CD8-positive, alpha-beta memory T cell (primary cell): ENCODE measurements at regions not wholly inside any gene's neighbourhood (a gene's known extent, or its start where the extent isn't known, plus 50 kb on each side); places are given as distances from the start of the nearest gene placed in this dataset.
"Not testable (repeated sequence)": the region's sequence is repeated elsewhere in the genome, so short reads cannot be mapped to it uniquely, and the experiment has no call there.

Source experiments
- CTCF ChIA-PET: fragments of 350-600 bp; sonication (Branson Sonifier 250); formaldehyde crosslinking; loops from one replicate; lab custom pipeline; 2021; ENCODE audit warnings: antibody characterized with exemption; lab: Charles Lee
- POLR2A ChIA-PET: fragments of 350-600 bp; sonication (Branson Sonifier 250); formaldehyde crosslinking; loops from one replicate; lab custom pipeline; 2021; ENCODE audit warnings: antibody characterized with exemption; lab: Charles Lee
- DNase-seq, 5 donors: peaks; one replicate each; pipeline versions ENCODE4 v3.0.0 to v3.0.0-alpha.2; 2020 to 2022; ENCODE audit warnings: mixed read lengths in 1 of 5
- H3K27ac ChIP-seq: one replicate; pipeline ENCODE4 v1.7.0; 2013; ENCODE audit warnings: low read depth, mild to moderate bottlenecking, low read length, moderate library complexity
- H3K27me3 ChIP-seq: 2 replicates; pipeline ENCODE4 v1.7.0; 2013; ENCODE audit warnings: low read length, mild to moderate bottlenecking; ENCODE audit not compliant: insufficient read depth, poor library complexity, severe bottlenecking
- H3K36me3 ChIP-seq: 2 replicates; pipeline ENCODE4 v1.7.0; 2013; ENCODE audit warnings: mild to moderate bottlenecking, low read length, moderate library complexity; ENCODE audit not compliant: insufficient read depth
- H3K4me1 ChIP-seq: 2 replicates; pipeline ENCODE4 v1.7.0; 2013; ENCODE audit warnings: mild to moderate bottlenecking, low read length, moderate library complexity; ENCODE audit not compliant: insufficient read depth
- H3K4me3 ChIP-seq: 2 replicates; pipeline ENCODE4 v1.7.0; 2013; ENCODE audit warnings: mild to moderate bottlenecking, low read length
- H3K9me3 ChIP-seq: 2 replicates; pipeline ENCODE4 v1.7.0; 2013; ENCODE audit warnings: mild to moderate bottlenecking, low read length
- H3K27ac Mint-ChIP-seq, 8 donors: one replicate each; pipeline ENCODE4 v1.8.0; 2020 to 2021; ENCODE audit warnings: mixed read lengths in 8 of 8, mild to moderate bottlenecking in 6 of 8, inconsistent platforms in 3 of 8, moderate library complexity in 3 of 8
- H3K27me3 Mint-ChIP-seq, 2 donors: one replicate each; pipeline ENCODE4 v1.8.0; 2020 to 2021; ENCODE audit warnings: mixed read lengths in 2 of 2, mild to moderate bottlenecking in 1 of 2, moderate library complexity in 1 of 2
- H3K36me3 Mint-ChIP-seq, 3 donors: one replicate each; pipeline ENCODE4 v1.8.0; 2020 to 2021; ENCODE audit warnings: mixed read lengths in 3 of 3, inconsistent platforms in 1 of 3, mild to moderate bottlenecking in 1 of 3
- H3K4me1 Mint-ChIP-seq, 3 donors: one replicate each; pipeline ENCODE4 v1.8.0; 2020 to 2021; ENCODE audit warnings: mixed read lengths in 3 of 3, inconsistent platforms in 1 of 3, mild to moderate bottlenecking in 1 of 3
- H3K4me3 Mint-ChIP-seq, 7 donors: one replicate each; pipeline ENCODE4 v1.8.0; 2020 to 2021; ENCODE audit warnings: mixed read lengths in 7 of 7, mild to moderate bottlenecking in 6 of 7, moderate library complexity in 4 of 7, inconsistent platforms in 2 of 7
- H3K9me3 Mint-ChIP-seq, 5 donors: one replicate each; pipeline ENCODE4 v1.8.0; 2020 to 2022; ENCODE audit warnings: mixed read lengths in 5 of 5, mild to moderate bottlenecking in 3 of 5, moderate library complexity in 2 of 5, inconsistent platforms in 1 of 5

DNA sequence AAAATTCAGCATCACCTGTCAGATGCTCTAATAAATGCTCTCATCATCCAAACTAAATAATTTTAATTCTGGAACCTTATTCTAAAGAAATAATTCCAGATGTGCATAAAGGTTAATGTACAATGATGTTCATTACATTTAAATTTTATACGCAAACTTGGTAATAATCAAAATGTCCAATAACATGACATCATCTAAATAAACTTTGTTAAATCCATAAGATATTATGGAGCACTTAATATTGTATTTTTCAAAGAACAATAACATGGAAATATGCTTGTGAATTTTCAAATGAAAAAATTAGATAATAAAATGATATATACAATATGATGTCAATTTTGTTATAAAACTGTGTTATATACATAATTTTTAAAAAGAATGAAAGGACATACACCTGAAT is 92.1 kb upstream of the ZCCHC13 start:
- DNase-seq: no peak
- peaks cover 0 to 54% (median 12%) of the 10 kb centered on the region in 3 donors for H3K36me3 Mint-ChIP-seq
- no peaks in the 10 kb centered on the region for H3K27me3 ChIP-seq
- peaks cover 0 to 2% of the 10 kb centered on the region in 2 donors for H3K27me3 Mint-ChIP-seq
- no peak overlapping the region for H3K4me3 Mint-ChIP-seq
- no peaks in the 10 kb centered on the region for H3K4me1 ChIP-seq
- H3K4me3 ChIP-seq: no peak overlapping the region
- H3K36me3 ChIP-seq: no peaks in the 10 kb centered on the region
- no peaks in the 10 kb centered on the region for H3K9me3 Mint-ChIP-seq
- CTCF ChIA-PET: no interaction called here
- no peaks in the 10 kb centered on the region for H3K9me3 ChIP-seq
- H3K4me1 Mint-ChIP-seq: peaks cover 0 to 4% (median under 1%) of the 10 kb centered on the region in 3 donors
- no peak overlapping the region for H3K27ac Mint-ChIP-seq
- no peak overlapping the region for H3K27ac ChIP-seq
- POLR2A ChIA-PET: no interaction called here

GRCh38 chrX:74207539-74207938 is 96.4 kb upstream of the ZCCHC13 start:
- H3K36me3 Mint-ChIP-seq: peaks cover 5 to 46% (median 7%) of the 10 kb centered on the region in 3 donors
- Histone ChIP-seq H3K4me3 (no peak overlapping the region), H3K36me3 (no peaks in the 10 kb centered on the region), H3K4me1 (no peaks in the 10 kb centered on the region), H3K9me3 (no peaks in the 10 kb centered on the region), H3K27ac (no peak overlapping the region), H3K27me3 (no peaks in the 10 kb centered on the region)
- H3K4me3 Mint-ChIP-seq: no peak overlapping the region
- POLR2A ChIA-PET: no interaction called here
- CTCF ChIA-PET: no interaction called here
- peaks cover 0 to 2% of the 10 kb centered on the region in 2 donors for H3K27me3 Mint-ChIP-seq
- DNase-seq: no peak
- H3K27ac Mint-ChIP-seq: no peak overlapping the region
- no peaks in the 10 kb centered on the region for H3K4me1 Mint-ChIP-seq
- no peaks in the 10 kb centered on the region for H3K9me3 Mint-ChIP-seq

- Histone ChIP-seq H3K27ac (no peak overlapping the region), H3K4me3 (no peak overlapping the region), H3K4me1 (no peaks in the 10 kb centered on the region), H3K9me3 (no peaks in the 10 kb centered on the region), H3K27me3 (no peaks in the 10 kb centered on the region), H3K36me3 (no peaks in the 10 kb centered on the region)
- Mint-ChIP-seq H3K4me1 (no peaks in the 10 kb centered on the region), H3K9me3 (peaks cover 3 to 17% (median 12%) of the 10 kb centered on the region in 5 donors), H3K4me3 (no peak overlapping the region), H3K27ac (no peak overlapping the region), H3K27me3 (peaks cover 0 to 6% of the 10 kb centered on the region in 2 donors), H3K36me3 (peaks cover 0 to 3% (median 1%) of the 10 kb centered on the region in 3 donors)
- no peak for DNase-seq
- ChIA-PET POLR2A (no interaction called here), CTCF (no interaction called here)
Measured at GRCh38 chrX:74195605-74196004, 108.4 kb upstream of the ZCCHC13 start.

DNA sequence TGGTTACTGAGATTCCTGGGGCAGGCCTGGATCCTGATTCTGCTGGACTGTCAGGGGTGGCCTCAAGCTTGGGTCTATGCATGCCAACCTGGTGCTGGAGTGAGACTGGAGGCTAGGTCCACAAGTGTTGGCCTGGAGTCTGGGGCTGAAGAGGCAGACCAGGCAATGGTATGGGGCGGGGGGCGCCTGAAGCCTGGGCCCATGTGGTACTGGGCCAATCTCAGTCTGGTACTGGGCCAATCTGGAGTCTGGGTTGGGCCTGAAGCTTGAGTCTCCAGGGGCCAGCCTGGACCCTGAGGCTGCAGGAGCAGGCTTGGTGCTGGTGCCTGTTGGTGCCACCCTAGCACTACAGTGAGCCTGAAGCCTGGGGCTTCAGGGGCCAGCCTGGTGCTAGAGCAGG is 108.9 kb upstream of the ZCCHC13 start:
- no peak overlapping the region for H3K4me3 Mint-ChIP-seq
- Histone ChIP-seq H3K36me3 (no peaks in the 10 kb centered on the region), H3K9me3 (no peaks in the 10 kb centered on the region), H3K4me3 (no peak overlapping the region), H3K27ac (no peak overlapping the region), H3K4me1 (no peaks in the 10 kb centered on the region), H3K27me3 (no peaks in the 10 kb centered on the region)
- no peaks in the 10 kb centered on the region for H3K4me1 Mint-ChIP-seq
- peaks cover 0 to 3% (median 1%) of the 10 kb centered on the region in 3 donors for H3K36me3 Mint-ChIP-seq
- H3K27me3 Mint-ChIP-seq: peaks cover 0 to 6% of the 10 kb centered on the region in 2 donors
- peaks cover 3 to 17% (median 12%) of the 10 kb centered on the region in 5 donors for H3K9me3 Mint-ChIP-seq
- ChIA-PET CTCF (no interaction called here), POLR2A (no interaction called here)
- no peak overlapping the region for H3K27ac Mint-ChIP-seq
- DNase-seq: no peak

DNA sequence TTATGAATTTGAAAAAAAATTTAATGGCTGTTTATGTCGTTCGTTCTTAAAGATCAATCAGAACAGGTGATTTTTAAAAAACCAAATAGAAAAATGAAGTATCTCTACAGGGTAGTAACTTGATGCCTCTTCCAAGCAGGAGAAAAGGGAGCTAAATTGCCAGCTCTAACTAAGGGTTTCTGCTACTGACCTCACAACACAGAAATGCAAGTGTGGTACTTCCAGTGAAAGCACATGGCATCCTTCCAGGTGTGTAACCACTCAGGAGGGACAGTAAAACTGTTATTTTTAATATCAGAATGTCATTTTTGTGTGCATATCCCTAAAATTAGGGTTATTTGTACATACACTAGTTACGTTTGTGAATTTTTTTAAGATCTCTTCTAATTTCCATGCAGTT is 116.8 kb upstream of the ZCCHC13 start:
- H3K36me3 ChIP-seq: no peaks in the 10 kb centered on the region
- H3K36me3 Mint-ChIP-seq: no peaks in the 10 kb centered on the region
- no peak overlapping the region for H3K27ac Mint-ChIP-seq
- no peaks in the 10 kb centered on the region for H3K27me3 ChIP-seq
- no peak overlapping the region for H3K4me3 ChIP-seq
- CTCF ChIA-PET: no interaction called here
- H3K9me3 Mint-ChIP-seq: peaks cover 0 to 5% (median 4%) of the 10 kb centered on the region in 5 donors
- no peak for DNase-seq
- no peaks in the 10 kb centered on the region for H3K4me1 Mint-ChIP-seq
- H3K4me3 Mint-ChIP-seq: no peak overlapping the region
- no peak overlapping the region for H3K27ac ChIP-seq
- POLR2A ChIA-PET: no interaction called here
- no peaks in the 10 kb centered on the region for H3K9me3 ChIP-seq
- H3K27me3 Mint-ChIP-seq: peaks cover 0 to 3% of the 10 kb centered on the region in 2 donors
- H3K4me1 ChIP-seq: no peaks in the 10 kb centered on the region

GRCh38 chrX:74183047-74183446 is 120.9 kb upstream of the ZCCHC13 start:
- H3K9me3 ChIP-seq, H3K4me3 Mint-ChIP-seq, CTCF ChIA-PET, H3K27me3 ChIP-seq, H3K36me3 ChIP-seq, H3K4me3 ChIP-seq, H3K27me3 Mint-ChIP-seq, H3K36me3 Mint-ChIP-seq, H3K4me1 ChIP-seq, POLR2A ChIA-PET, H3K9me3 Mint-ChIP-seq, H3K27ac ChIP-seq, DNase-seq, H3K4me1 Mint-ChIP-seq, H3K27ac Mint-ChIP-seq: not testable (repeated sequence)

DNA sequence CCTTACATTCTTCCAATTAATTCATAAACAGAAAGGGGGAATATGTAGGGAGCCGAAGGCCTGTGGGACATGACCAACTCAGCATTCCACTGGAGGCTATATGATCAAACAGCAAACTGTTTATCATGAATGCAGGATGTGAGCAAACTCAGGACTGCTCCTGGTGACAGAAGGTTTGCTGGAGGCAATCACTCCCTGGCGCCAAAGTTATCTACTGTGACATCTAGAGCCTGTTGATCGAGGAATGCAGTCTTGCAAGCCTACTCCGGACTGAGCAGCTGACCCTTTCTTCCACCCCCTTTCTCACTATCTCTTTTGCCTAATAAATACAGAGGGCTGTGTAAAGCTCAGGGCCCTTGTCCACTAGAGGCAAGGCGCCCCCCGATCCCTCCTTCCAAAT is 122.0 kb upstream of the ZCCHC13 start:
- POLR2A ChIA-PET, H3K27ac ChIP-seq, H3K4me1 Mint-ChIP-seq, H3K36me3 ChIP-seq, H3K9me3 ChIP-seq, H3K36me3 Mint-ChIP-seq, H3K27me3 ChIP-seq, H3K4me3 Mint-ChIP-seq, CTCF ChIA-PET, H3K4me3 ChIP-seq, H3K9me3 Mint-ChIP-seq, H3K27me3 Mint-ChIP-seq, H3K4me1 ChIP-seq, DNase-seq: not testable (repeated sequence)
- H3K27ac Mint-ChIP-seq: peak overlapping the region in 1 of 8 donors; percentile 17

DNA sequence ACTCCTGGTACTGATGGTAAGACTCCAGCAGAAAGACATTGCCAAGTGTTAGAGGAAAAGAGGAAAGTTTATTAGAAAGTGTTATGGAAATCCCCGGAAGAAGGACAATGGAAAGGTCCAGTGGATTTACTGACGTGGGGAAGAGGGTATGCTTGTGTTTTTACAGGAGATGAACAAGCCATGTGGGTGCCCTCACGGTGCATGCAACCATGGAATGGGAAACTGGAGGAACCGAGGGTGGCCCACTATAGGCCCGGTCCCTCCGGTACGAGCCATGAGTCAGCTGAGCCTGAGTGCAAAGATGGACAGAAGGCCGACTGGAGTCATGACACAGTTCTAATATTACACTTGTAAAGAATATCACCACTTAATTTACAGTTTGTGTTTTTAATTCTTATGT is 123.3 kb upstream of the ZCCHC13 start:
- H3K4me3 Mint-ChIP-seq: no peak overlapping the region
- no peaks in the 10 kb centered on the region for H3K4me1 Mint-ChIP-seq
- Histone ChIP-seq H3K36me3 (no peaks in the 10 kb centered on the region), H3K9me3 (no peaks in the 10 kb centered on the region), H3K27ac (no peak overlapping the region), H3K27me3 (no peaks in the 10 kb centered on the region), H3K4me3 (no peak overlapping the region), H3K4me1 (no peaks in the 10 kb centered on the region)
- H3K27me3 Mint-ChIP-seq: no peaks in the 10 kb centered on the region
- POLR2A ChIA-PET: no interaction called here
- no peak for DNase-seq
- no peaks in the 10 kb centered on the region for H3K9me3 Mint-ChIP-seq
- peaks cover 0 to 1% (median 0%) of the 10 kb centered on the region in 3 donors for H3K36me3 Mint-ChIP-seq
- no peak overlapping the region for H3K27ac Mint-ChIP-seq
- CTCF ChIA-PET: no interaction called here

DNA sequence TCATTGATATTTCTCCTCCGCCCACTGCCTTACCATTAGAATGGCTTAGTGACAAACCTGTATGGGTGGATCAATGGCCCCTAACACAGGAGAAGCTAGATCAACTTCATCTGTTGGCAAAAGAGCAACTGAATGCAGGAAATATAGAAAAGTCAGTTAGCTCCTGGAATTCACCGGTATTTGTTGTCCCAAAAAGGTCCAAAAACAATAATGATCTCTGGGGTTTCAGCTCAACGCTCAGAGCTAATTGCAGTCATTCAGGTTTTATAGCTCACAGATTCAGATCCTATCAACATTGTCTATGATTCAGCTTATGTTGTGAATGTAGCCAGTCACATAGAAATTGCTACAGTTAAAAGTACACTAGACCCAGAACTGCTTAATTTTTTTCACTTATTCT is 124.0 kb upstream of the ZCCHC13 start:
- H3K4me3 Mint-ChIP-seq: no peak overlapping the region
- no peaks in the 10 kb centered on the region for H3K9me3 ChIP-seq
- ChIA-PET POLR2A (no interaction called here), CTCF (no interaction called here)
- H3K36me3 ChIP-seq: no peaks in the 10 kb centered on the region
- DNase-seq: no peak
- H3K27ac Mint-ChIP-seq: no peak overlapping the region
- H3K36me3 Mint-ChIP-seq: peaks cover 0 to 7% (median 0%) of the 10 kb centered on the region in 3 donors
- H3K27ac ChIP-seq: no peak overlapping the region
- H3K9me3 Mint-ChIP-seq: peaks cover 0 to 5% (median 0%) of the 10 kb centered on the region in 5 donors
- no peaks in the 10 kb centered on the region for H3K27me3 ChIP-seq
- H3K4me3 ChIP-seq: no peak overlapping the region
- no peaks in the 10 kb centered on the region for H3K4me1 ChIP-seq
- no peaks in the 10 kb centered on the region for H3K27me3 Mint-ChIP-seq
- H3K4me1 Mint-ChIP-seq: no peaks in the 10 kb centered on the region
